ENCODE measurements at regions not wholly inside any gene's neighbourhood (a gene's known extent, or its start where the extent isn't known, plus 50 kb on each side); places are given as distances from the start of the nearest gene placed in this dataset.

- ChIA-PET POLR2A (no interaction called here), CTCF (no interaction called here)
- TF ChIP-seq FOXK2 (IDR thresholded peaks at IDR 0.05) (no peak), BHLHE40 (IDR thresholded peaks at IDR 0.05; ENCODE audit: borderline replicate concordance) (no peak), NFRKB (IDR thresholded peaks at IDR 0.05) (no peak), TARDBP (IDR thresholded peaks at IDR 0.05) (no peak), SUZ12 (IDR thresholded peaks at IDR 0.05) (no peak), FOXA1 (IDR thresholded peaks at IDR 0.05) (no peak), ELF4 (IDR thresholded peaks at IDR 0.05) (no peak), LEF1 (IDR thresholded peaks at IDR 0.05; ENCODE audit: borderline replicate concordance) (no peak), ZNF384 (IDR thresholded peaks at IDR 0.05) (no peak), L3MBTL2 (conservative IDR thresholded peaks at IDR 0.05) (no peak)
- no peak for DNase-seq (ENCODE audit: extremely low spot score)
Observed at GRCh38 chr10:130666215-130666614, 530.0 kb downstream of the GLRX3 start.

DNA sequence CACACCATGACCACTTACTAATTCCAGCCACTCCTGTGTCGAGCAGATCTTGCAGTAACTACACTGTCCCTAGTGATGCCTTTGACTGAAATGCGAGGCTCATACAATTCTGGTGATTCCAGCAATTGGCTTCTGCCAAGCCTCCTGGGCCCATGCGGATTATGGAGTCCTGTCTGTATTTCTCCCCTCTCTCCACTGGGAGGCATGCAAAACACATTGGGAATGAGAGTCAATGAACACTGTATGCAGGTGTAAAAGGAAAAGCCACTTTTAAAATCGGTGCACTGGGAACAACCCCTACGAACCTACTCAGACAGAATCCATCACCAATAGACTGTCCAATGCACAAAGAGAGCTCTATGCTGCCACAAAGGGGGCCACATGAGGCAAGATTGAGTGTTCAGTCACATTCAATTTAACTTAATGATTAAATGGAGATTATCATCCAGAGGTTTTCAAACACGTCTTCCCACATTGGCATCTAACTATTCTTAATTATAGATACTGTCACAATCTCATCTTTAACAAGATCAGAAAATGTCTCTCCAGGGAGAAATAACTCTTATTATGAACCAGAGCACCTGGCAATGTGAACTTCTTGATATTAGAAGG, 550.6 kb downstream of the GLRX3 start:
- peak; percentile 46 for DNase-seq (ENCODE audit: extremely low spot score)
- ChIA-PET POLR2A (no interaction called here), CTCF (interaction anchor here (0.6 kb wide), 1 partner anchor 16 kb away, joined by 4 read pairs; no protein-coding TSS in a partner anchor)
- TF ChIP-seq FOXM1 (IDR thresholded peaks at IDR 0.05; ENCODE audit: borderline replicate concordance) (no peak), FOXK2 (IDR thresholded peaks at IDR 0.05) (no peak), L3MBTL2 (conservative IDR thresholded peaks at IDR 0.05) (no peak), CTBP1 (IDR thresholded peaks at IDR 0.05; ENCODE audit: borderline replicate concordance) (no peak), ZNF384 (IDR thresholded peaks at IDR 0.05) (no peak), TARDBP (IDR thresholded peaks at IDR 0.05) (no peak), LEF1 (IDR thresholded peaks at IDR 0.05; ENCODE audit: borderline replicate concordance) (no peak), BHLHE40 (IDR thresholded peaks at IDR 0.05; ENCODE audit: borderline replicate concordance) (no peak), HDGF (IDR thresholded peaks at IDR 0.05; ENCODE audit: borderline replicate concordance) (no peak), PKNOX1 (IDR thresholded peaks at IDR 0.05) (no peak), ARNT (IDR thresholded peaks at IDR 0.05) (no peak), ELF4 (IDR thresholded peaks at IDR 0.05) (no peak), FOXA1 (IDR thresholded peaks at IDR 0.05) (no peak), NFRKB (IDR thresholded peaks at IDR 0.05) (no peak), SUZ12 (IDR thresholded peaks at IDR 0.05) (no peak), SP1 (IDR thresholded peaks at IDR 0.05) (no peak)

DNA sequence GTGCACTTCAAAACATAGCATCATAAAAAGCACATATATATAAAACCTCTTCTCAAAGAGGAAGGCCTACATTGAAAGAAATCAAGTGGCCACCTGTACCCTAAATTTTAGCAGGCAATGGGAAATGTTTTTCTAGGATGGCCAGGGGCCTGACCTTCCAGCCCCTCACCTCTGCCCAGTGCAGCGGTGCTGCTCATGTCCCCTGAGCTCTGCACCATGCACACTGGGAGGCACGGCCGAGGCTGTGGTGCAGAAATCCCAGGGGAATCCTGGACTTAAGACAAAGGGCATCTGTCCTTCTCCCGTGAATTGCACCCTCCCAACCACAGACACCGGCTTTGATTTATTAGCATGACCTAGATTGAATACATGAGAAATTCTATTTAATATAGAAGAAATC, 551.4 kb downstream of the GLRX3 start:
- TF ChIP-seq SUZ12 (IDR thresholded peaks at IDR 0.05), result no peak
- no peak for TF ChIP-seq BHLHE40 (IDR thresholded peaks at IDR 0.05; ENCODE audit: borderline replicate concordance)
- TF ChIP-seq ARNT (IDR thresholded peaks at IDR 0.05), result no peak
- TF ChIP-seq CTBP1 (IDR thresholded peaks at IDR 0.05; ENCODE audit: borderline replicate concordance), result no peak
- no peak for TF ChIP-seq L3MBTL2 (conservative IDR thresholded peaks at IDR 0.05)
- no peak for TF ChIP-seq HDGF (IDR thresholded peaks at IDR 0.05; ENCODE audit: borderline replicate concordance)
- no peak for TF ChIP-seq LEF1 (IDR thresholded peaks at IDR 0.05; ENCODE audit: borderline replicate concordance)
- TF ChIP-seq FOXA1 (IDR thresholded peaks at IDR 0.05), result no peak
- no peak for TF ChIP-seq ELF4 (IDR thresholded peaks at IDR 0.05)
- TF ChIP-seq TARDBP (IDR thresholded peaks at IDR 0.05), result no peak
- TF ChIP-seq SP1 (IDR thresholded peaks at IDR 0.05), result no peak
- no peak for TF ChIP-seq NFRKB (IDR thresholded peaks at IDR 0.05)
- no peak for TF ChIP-seq ZNF384 (IDR thresholded peaks at IDR 0.05)
- no peak for TF ChIP-seq FOXM1 (IDR thresholded peaks at IDR 0.05; ENCODE audit: borderline replicate concordance)
- ChIA-PET CTCF (no interaction called here), POLR2A (no interaction called here)
- no peak for DNase-seq (ENCODE audit: extremely low spot score)

DNA sequence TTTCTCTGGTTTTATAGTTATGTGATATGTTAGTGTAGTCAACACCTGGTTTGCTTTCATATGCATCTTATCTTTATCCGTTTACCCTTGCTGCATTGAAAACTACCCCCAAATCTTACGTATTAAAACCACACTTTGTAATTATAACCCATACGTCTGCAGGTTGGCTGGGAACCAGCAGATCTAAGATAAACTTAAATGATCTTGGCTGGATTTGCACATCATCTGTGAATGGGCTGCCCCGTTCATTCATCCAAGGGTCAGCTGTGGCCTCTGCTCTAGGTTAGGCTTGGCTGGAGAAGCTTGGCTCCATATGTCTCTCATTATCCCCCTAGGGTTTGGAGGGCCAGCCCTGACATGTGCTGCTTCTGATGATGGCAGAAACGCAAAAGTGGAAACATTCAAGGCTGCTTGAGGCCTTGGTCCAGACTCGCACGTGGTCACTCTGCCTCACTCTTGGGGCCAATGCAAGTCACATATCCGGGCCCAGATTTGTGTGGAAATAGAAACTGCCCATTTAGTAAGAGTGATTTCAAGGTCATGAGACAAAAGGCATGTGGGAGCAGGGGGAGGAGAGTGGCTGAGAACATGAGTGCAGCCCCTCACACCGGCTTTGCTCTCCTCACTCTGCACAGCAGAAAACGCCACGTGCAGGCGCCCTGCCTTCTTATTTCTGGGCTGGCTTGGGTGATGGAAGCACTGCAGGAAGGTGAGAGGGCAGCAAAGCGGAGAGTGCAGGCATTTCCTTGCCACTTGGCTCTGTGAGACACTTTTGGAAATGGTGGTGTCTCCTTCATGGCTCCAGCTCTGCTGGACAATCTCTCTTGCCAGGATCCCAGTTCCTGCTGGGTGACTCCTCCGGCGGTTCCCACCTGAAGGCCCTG, 553.8 kb downstream of the GLRX3 start:
- POLR2A ChIA-PET, result no interaction called here
- TF ChIP-seq HDGF (IDR thresholded peaks at IDR 0.05; ENCODE audit: borderline replicate concordance), result no peak
- TF ChIP-seq ZNF384 (IDR thresholded peaks at IDR 0.05), result no peak
- CTCF ChIA-PET, result no interaction called here
- no peak for DNase-seq (ENCODE audit: extremely low spot score)

GRCh38 chr10:130691776-130692175, 555.6 kb downstream of the GLRX3 start:
- TF ChIP-seq SUZ12 (IDR thresholded peaks at IDR 0.05) (no peak), FOXK2 (IDR thresholded peaks at IDR 0.05) (no peak), CTBP1 (IDR thresholded peaks at IDR 0.05; ENCODE audit: borderline replicate concordance) (no peak), L3MBTL2 (conservative IDR thresholded peaks at IDR 0.05) (no peak), FOXM1 (IDR thresholded peaks at IDR 0.05; ENCODE audit: borderline replicate concordance) (no peak)
- DNase-seq (ENCODE audit: extremely low spot score), result no peak
- ChIA-PET CTCF (no interaction called here), POLR2A (no interaction called here)

DNA sequence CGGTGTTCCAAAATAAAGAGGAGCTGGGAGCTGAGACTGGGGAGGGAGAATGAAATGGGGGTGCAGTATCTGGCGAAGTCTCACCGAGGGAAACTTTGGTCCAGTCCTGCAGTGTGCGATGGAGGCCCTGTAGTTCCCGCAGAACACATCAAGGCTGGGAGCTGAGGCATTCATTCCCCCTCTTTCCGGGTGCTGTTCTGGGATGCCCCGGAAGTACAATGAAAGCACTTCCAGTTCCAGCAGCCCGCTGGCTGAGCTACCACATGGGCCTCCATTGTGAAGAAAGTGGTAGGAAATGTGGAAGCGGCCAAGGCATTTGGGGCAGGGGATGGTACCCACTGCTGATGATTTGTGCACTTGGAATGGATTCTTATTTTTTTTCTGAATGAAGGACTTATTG, 560.7 kb downstream of the GLRX3 start:
- no peak for DNase-seq (ENCODE audit: extremely low spot score)
- ChIA-PET CTCF (no interaction called here), POLR2A (no interaction called here)
- no peak for TF ChIP-seq TARDBP (IDR thresholded peaks at IDR 0.05)
- TF ChIP-seq CTBP1 (IDR thresholded peaks at IDR 0.05; ENCODE audit: borderline replicate concordance), result no peak
- TF ChIP-seq HDGF (IDR thresholded peaks at IDR 0.05; ENCODE audit: borderline replicate concordance), result no peak
- TF ChIP-seq ZNF384 (IDR thresholded peaks at IDR 0.05), result no peak
- no peak for TF ChIP-seq ELF4 (IDR thresholded peaks at IDR 0.05)
- TF ChIP-seq FOXK2 (IDR thresholded peaks at IDR 0.05), result no peak

DNA sequence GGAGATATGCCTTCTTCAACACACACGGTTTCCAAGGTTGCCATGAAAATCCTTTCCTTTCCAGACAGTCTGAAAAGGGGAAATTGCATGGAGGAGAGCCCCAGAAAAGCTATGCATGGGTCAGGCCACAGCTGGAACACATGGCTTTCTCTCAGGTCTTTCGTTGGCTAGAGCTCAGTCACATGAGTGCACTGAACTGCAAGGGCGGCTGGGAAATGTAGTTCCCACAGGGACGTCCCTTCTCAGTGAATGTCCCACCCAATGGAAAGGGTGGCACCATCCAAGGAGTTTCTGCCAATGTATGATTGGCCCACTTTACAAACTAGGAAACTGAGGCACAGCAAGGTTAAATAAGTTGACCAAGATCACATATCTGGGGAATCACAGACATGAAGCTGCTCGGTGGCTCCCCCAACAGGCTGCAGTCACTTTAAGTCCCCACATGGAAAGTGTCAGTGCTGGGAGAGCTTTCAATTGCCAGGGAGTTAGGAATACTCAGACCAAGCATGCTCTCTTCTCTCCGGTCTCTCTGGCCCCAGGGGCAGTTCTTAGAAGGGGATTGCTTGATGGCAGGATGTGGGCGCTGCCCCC, 571.3 kb downstream of the GLRX3 start:
- DNase-seq (ENCODE audit: extremely low spot score), result no peak
- TF ChIP-seq PKNOX1 (IDR thresholded peaks at IDR 0.05) (no peak), SP1 (IDR thresholded peaks at IDR 0.05) (no peak)
- CTCF ChIA-PET, result no interaction called here
- POLR2A ChIA-PET, result no interaction called here

All from HEK293T (cell line).